Activated naive CD4-positive, alpha-beta T cell treated with anti-CD3 and anti-CD28 coated beads, Interleukin-2, amount 10 ng/mL, durations not matched to agents 7 days and 5 days (primary cell): ENCODE measurements at regions not wholly inside any gene's neighbourhood (a gene's known extent, or its start where the extent isn't known, plus 50 kb on each side); places are given as distances from the start of the nearest gene placed in this dataset.
"Not testable (repeated sequence)": the region's sequence is repeated elsewhere in the genome, so short reads cannot be mapped to it uniquely, and the experiment has no call there.

ENCODE experiments used
- CTCF ChIA-PET: fragments of 350-600 bp; sonication (Branson Sonifier 250); formaldehyde crosslinking; loops from one replicate; lab custom pipeline; 2021; ENCODE audit warnings: antibody characterized with exemption; lab: Charles Lee
- DNase-seq: peaks from one replicate; pipeline ENCODE4 v3.0.0-alpha.2; 2020
- H3K27ac Mint-ChIP-seq: one replicate; pipeline ENCODE4 v1.8.0; 2021; ENCODE audit warnings: mild to moderate bottlenecking, moderate library complexity, mixed read lengths
- H3K27me3 Mint-ChIP-seq: one replicate; pipeline ENCODE4 v1.8.0; 2021; ENCODE audit warnings: mild to moderate bottlenecking, mixed read lengths
- H3K36me3 Mint-ChIP-seq: one replicate; pipeline ENCODE4 v1.8.0; 2021; ENCODE audit warnings: mixed read lengths
- H3K4me1 Mint-ChIP-seq: one replicate; pipeline ENCODE4 v1.8.0; 2021; ENCODE audit warnings: mixed read lengths
- H3K4me3 Mint-ChIP-seq: one replicate; pipeline ENCODE4 v1.8.0; 2021; ENCODE audit warnings: mild to moderate bottlenecking, moderate library complexity, mixed read lengths
- H3K9me3 Mint-ChIP-seq: one replicate; pipeline ENCODE4 v1.8.0; 2021; ENCODE audit warnings: mixed read lengths

DNA sequence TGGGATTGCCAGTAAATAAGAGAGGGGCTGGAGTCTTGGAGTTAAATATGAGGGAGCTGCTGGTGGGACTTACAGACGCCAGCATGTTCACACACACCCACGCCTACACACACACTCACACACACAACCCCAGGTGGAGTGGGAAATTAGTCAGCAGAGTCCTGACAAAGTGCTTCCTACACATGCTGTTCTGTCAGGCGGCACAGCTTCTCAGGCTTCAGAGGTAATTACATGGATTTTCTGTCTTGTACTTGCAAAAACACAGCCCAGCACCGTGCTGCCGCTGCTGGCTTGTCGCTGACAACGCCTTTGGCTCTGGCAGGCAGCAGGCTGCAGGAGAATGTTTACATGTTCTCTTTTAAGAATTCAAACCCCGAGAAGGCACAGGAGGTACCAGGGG is 1186.3 kb upstream of the CELF4 start:
- Mint-ChIP-seq H3K27me3 (no peaks in the 10 kb centered on the region), H3K27ac (no peak overlapping the region), H3K36me3 (no peaks in the 10 kb centered on the region), H3K4me3 (no peak overlapping the region), H3K9me3 (no peaks in the 10 kb centered on the region), H3K4me1 (no peaks in the 10 kb centered on the region)
- DNase-seq: no peak
- CTCF ChIA-PET: no interaction called here

DNA sequence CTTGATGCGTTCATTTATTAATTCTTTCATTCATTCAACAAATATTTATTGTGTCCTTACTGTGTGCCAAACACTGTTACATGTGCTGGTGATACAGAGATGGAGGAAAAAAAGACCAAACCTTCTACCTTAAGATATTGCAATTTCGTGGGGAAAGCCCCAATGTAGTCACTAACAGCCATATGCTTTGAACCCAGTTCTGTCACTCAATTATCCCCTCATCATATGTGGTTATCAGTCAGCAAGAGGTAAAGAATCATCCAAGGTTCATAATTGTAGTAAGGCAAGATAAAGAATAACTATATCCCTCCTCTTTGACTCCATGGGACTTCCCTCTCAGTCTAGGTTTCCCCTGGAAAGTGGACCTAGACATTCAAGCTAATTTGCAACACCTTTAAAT is 1185.6 kb upstream of the CELF4 start:
- Mint-ChIP-seq H3K4me3 (no peak overlapping the region), H3K9me3 (no peaks in the 10 kb centered on the region), H3K4me1 (no peaks in the 10 kb centered on the region), H3K27ac (no peak overlapping the region), H3K27me3 (no peaks in the 10 kb centered on the region), H3K36me3 (no peaks in the 10 kb centered on the region)
- CTCF ChIA-PET: no interaction called here
- DNase-seq: no peak

DNA sequence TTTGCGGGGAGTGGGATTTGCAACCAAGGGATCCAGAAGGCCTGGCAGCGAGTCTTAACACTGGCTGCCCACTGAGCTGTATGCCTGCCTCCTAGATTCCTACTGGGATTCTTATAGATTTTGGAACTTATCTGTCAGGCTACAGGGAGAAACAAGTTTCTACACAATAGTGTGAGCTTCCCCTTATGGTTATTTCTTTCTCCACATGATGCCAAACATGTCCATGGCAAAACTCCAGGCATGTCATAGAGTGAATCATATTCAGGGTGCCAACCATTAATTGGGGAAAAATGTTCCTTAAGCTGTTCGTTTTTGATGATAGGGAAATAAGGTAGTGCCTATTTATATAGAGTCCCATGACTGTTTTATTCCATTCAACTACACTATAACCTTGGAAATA is 1185.2 kb upstream of the CELF4 start:
- Mint-ChIP-seq H3K9me3 (no peaks in the 10 kb centered on the region), H3K4me1 (no peaks in the 10 kb centered on the region), H3K36me3 (no peaks in the 10 kb centered on the region), H3K4me3 (no peak overlapping the region), H3K27ac (no peak overlapping the region), H3K27me3 (no peaks in the 10 kb centered on the region)
- CTCF ChIA-PET: no interaction called here
- DNase-seq: no peak

DNA sequence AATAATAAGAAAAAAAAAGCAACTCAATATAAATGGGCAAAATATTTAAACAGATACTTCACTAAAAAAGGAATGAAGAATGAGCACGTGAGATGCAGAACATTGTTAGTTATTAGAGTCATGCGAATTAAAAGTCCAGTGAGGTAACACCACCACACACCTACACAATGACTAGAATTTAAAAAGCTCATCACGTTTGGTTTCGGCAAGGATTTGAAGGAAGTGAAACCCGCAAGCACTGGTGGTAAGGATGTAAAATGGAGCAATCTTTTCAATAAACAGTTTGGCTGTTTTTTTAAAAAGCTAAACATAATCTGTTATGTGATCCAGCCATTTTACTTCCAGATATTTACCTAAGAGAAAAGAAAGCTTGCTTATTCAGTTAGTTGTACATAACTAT is 1181.6 kb upstream of the CELF4 start:
- H3K27me3 Mint-ChIP-seq: no peaks in the 10 kb centered on the region
- DNase-seq: no peak
- no peaks in the 10 kb centered on the region for H3K36me3 Mint-ChIP-seq
- no peaks in the 10 kb centered on the region for H3K9me3 Mint-ChIP-seq
- no peak overlapping the region for H3K27ac Mint-ChIP-seq
- no peaks in the 10 kb centered on the region for H3K4me1 Mint-ChIP-seq
- H3K4me3 Mint-ChIP-seq: no peak overlapping the region
- CTCF ChIA-PET: no interaction called here

DNA sequence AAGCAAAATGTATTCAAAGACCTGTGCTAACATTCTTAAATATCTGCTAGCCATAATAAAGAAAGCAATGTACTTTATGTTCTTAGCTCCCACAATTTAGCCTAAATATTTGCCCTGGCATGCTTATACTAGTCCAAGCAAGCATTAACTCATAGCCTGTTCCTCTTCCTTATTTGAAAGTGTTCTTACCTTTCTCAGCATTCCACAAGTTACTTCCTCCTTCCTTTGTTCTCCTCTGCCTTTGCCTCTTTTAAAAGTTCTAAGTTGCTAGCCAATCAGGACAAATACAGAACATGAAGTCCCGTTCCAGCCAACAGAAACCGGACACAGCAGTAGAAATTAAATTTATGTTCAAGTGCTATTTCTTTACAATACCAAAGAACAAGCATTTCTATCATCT is 1154.6 kb upstream of the CELF4 start:
- CTCF ChIA-PET, H3K27ac Mint-ChIP-seq, H3K4me1 Mint-ChIP-seq, DNase-seq, H3K27me3 Mint-ChIP-seq, H3K36me3 Mint-ChIP-seq, H3K9me3 Mint-ChIP-seq, H3K4me3 Mint-ChIP-seq: not testable (repeated sequence)

DNA sequence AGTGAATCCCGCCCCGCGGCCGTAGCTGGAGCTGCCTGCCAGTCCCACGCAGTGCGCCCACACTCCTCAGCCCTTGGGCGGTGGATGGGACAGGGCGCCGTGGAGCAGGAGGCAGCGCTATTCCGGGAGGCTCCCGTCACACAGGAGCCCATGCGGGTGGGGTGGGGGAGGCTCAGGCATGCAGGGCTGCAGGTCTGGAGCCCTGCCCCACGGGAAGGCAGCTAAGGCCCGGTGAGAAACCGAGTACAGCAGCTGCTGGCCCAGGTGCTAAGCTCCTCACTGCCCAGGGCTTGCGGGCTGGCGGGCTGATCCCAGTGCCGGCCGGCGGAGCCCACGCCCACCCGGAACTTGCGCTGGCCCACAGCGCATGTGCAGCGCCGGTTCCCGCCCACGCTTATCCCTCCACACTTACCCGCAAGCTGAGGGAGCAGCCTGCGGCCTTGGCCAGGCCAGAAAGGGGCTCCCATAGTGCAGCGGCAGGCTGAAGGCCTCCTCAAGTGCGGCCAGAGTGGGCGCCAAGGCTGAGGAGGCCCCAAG is 1152.8 kb upstream of the CELF4 start:
- Mint-ChIP-seq H3K4me1 (no peaks in the 10 kb centered on the region), H3K4me3 (no peak overlapping the region), H3K27ac (no peak overlapping the region), H3K27me3 (no peaks in the 10 kb centered on the region), H3K36me3 (no peaks in the 10 kb centered on the region), H3K9me3 (peaks cover 3% of the 10 kb centered on the region)
- CTCF ChIA-PET: no interaction called here
- DNase-seq: no peak

DNA sequence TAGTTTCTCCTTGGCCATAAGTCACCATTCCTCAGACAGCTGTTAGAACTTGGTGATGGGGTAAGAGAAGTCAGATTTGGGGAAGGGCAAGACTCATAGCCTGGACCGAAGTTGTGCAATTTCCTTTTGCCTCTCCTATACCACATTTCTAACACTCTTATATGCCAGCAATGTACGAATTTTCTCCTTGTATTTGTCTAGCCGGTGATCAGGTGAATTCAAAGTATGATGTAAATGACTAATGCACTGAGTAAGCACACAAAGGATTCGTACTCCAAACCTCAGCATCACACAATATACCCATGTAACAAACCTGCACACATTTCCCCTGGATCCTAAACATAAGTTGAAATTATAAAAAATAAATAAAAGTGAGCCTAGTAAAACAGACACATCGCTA is 1143.5 kb upstream of the CELF4 start:
- no peaks in the 10 kb centered on the region for H3K4me1 Mint-ChIP-seq

DNA sequence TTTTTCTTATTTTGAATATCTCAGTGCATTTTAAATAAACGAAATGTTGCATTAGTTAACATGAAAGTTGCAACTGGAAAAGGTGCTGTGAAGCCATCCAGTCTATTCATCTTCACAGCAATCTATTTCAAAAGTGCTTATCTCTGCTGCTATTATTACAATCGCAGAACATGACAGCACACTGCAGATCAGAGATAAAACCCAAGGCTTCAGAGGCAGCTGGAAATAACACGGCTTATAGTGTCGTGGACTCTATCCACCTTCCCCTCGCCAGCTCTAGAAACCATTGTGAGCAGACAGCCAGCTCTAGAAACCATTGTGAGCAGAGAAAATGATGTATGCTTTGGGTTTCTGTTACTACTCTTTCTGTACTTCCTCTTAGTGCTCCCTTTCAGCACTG is 1140.8 kb upstream of the CELF4 start:
- Mint-ChIP-seq H3K4me3 (no peak overlapping the region), H3K36me3 (no peaks in the 10 kb centered on the region), H3K4me1 (no peaks in the 10 kb centered on the region), H3K27ac (no peak overlapping the region), H3K27me3 (no peaks in the 10 kb centered on the region), H3K9me3 (peaks cover 2% of the 10 kb centered on the region)
- CTCF ChIA-PET: no interaction called here
- DNase-seq: no peak

More for the DNA sequence above, 1143.5 kb upstream of the CELF4 start:
- Mint-ChIP-seq H3K27ac (no peak overlapping the region), H3K9me3 (no peaks in the 10 kb centered on the region), H3K36me3 (no peaks in the 10 kb centered on the region), H3K27me3 (no peaks in the 10 kb centered on the region), H3K4me3 (no peak overlapping the region)
- CTCF ChIA-PET: no interaction called here
- no peak for DNase-seq

DNA sequence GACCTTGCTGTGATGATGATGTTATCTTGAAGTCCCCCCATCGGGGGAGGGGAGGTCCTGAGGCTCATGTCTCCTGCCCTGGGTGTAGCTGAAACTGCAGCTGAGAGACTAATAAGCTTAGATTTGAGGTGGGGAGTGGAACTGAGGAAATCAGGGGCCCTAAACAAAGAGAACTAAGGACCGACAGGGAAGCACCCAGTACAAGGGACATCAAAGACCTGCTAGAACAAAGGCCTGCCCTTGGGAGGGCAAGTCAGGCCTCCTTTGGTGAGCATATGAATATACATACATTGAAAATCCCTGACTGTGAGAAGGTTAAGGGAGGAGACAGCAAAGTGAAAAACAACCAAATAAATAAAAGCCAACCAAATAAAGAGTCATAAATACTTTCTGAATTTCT is 1132.5 kb upstream of the CELF4 start:
- Mint-ChIP-seq H3K27ac (no peak overlapping the region), H3K4me3 (no peak overlapping the region), H3K36me3 (no peaks in the 10 kb centered on the region), H3K27me3 (no peaks in the 10 kb centered on the region), H3K9me3 (no peaks in the 10 kb centered on the region), H3K4me1 (no peaks in the 10 kb centered on the region)
- CTCF ChIA-PET: no interaction called here
- DNase-seq: no peak

DNA sequence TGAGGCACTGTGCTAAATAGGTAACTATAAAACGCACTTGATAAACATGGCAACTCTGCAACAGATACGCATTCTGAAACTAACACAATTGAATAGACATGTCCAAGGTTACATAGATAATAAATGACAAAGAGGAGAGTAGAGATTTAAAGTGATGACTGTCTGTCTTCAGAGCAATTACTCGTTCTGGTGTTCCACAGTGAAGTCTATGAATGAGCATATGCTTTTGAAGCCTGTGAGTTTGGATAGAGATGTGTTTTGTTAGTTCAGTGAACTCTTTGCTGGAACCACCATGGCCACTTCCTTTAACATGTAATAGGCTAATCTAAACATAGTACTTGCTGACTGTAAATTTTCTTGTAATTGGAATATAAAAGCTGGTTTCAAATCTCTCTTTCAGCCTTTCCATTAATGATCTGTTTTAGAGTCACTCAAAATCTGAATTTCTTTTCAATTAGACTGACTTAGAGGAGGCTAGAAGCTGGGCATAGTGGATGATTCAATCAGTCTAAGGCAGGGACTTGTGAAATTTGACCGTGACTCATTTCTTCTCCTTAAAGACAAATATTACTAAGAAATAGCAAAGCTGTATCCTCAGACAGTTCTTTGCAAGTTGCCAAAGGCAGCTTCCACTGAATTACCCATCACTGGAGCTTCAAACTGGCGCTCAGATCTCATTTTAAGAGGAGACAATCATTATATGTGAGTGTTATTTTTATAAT is 1130.1 kb upstream of the CELF4 start:
- Mint-ChIP-seq H3K9me3 (peaks cover 2% of the 10 kb centered on the region), H3K27ac (no peak overlapping the region), H3K36me3 (no peaks in the 10 kb centered on the region), H3K27me3 (no peaks in the 10 kb centered on the region), H3K4me1 (no peaks in the 10 kb centered on the region), H3K4me3 (no peak overlapping the region)
- CTCF ChIA-PET: no interaction called here
- no peak for DNase-seq

DNA sequence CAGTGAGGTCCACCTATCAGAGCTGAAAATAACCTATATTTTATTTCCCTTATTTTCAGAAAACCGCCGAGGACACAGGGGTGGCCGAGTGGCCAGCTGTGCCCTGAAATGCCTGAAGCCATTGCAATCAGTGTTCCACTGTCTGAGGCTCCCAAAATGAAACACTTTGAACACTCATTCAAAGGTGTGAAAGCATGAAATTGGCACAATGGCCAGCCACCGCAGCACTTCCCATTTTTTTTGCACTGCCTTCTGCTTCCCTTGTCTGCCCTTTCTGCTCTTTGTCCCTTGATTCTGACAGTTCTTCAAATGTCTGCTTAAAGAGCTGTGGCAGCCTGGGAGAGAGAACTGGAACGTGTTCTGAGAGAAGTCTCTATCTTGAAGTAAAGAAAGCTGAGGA is 1127.5 kb upstream of the CELF4 start:
- no peaks in the 10 kb centered on the region for H3K27me3 Mint-ChIP-seq
- H3K4me3 Mint-ChIP-seq: no peak overlapping the region
- H3K9me3 Mint-ChIP-seq: peaks cover 2% of the 10 kb centered on the region
- DNase-seq: no peak
- H3K36me3 Mint-ChIP-seq: no peaks in the 10 kb centered on the region
- H3K4me1 Mint-ChIP-seq: no peaks in the 10 kb centered on the region
- H3K27ac Mint-ChIP-seq: no peak overlapping the region
- CTCF ChIA-PET: no interaction called here

DNA sequence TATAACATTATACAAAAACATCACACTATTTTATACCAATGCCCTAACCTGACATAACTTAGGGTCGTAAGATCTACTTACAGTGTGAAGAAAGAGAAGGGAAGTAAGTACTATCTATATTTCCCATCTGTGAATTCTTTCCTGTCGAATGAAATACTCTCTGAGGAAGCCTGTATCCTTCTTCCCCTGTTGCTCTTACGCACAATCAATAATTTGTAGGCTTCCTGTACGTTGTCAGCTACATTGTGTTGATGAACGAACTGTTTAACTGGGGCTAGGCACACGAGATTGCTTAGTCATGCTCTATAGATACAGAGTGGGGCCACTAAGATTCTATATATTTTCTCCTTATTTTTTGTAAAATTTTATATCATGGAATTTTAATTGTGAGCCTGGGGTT is 1125.0 kb upstream of the CELF4 start:
- CTCF ChIA-PET: no interaction called here
- Mint-ChIP-seq H3K9me3 (peaks cover 2% of the 10 kb centered on the region), H3K4me3 (no peak overlapping the region), H3K36me3 (no peaks in the 10 kb centered on the region), H3K4me1 (no peaks in the 10 kb centered on the region), H3K27me3 (no peaks in the 10 kb centered on the region), H3K27ac (no peak overlapping the region)
- no peak for DNase-seq

DNA sequence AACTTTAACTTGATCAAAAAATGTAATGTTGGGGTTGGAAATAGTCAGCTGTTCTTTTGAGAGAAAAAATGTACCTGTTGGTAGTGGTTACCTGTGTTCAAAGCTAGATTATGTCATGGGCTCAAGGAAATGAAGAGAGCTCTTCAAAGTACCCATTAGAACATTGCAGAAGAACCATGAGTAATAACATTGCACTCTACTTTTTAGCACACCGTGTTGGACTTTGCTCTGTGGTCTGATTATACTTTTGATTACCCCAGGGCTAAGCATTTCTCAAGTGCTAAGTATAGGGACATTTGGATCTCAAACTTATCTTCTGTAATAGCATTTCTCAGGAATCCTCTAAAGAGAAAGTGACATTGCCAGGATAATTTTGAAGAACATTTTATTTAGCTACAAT is 1122.8 kb upstream of the CELF4 start:
- H3K36me3 Mint-ChIP-seq: no peaks in the 10 kb centered on the region
- peaks cover 2% of the 10 kb centered on the region for H3K9me3 Mint-ChIP-seq
- DNase-seq: no peak
- CTCF ChIA-PET: no interaction called here
- no peaks in the 10 kb centered on the region for H3K27me3 Mint-ChIP-seq
- no peak overlapping the region for H3K4me3 Mint-ChIP-seq
- no peak overlapping the region for H3K27ac Mint-ChIP-seq
- H3K4me1 Mint-ChIP-seq: no peaks in the 10 kb centered on the region

DNA sequence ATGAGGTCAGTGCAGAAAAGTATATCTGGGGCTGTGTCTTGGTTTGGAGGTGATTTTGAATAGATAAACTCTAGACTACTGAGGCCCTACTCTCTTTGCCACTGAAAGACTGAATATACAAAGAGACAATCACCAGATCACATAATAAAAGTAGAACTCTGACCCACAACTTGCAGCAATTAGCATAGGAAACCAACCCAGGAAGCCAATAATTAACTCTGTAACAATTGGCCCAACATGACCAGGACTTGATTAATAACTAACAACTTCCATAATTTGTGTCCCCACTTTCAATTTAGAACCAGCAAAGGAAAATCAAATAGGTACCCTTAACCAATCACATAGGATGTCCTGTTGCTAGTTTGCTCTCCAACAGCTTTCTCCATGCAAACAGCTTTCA is 1104.9 kb upstream of the CELF4 start:
- Mint-ChIP-seq H3K4me1 (no peaks in the 10 kb centered on the region), H3K9me3 (peaks cover 3% of the 10 kb centered on the region)
- CTCF ChIA-PET: no interaction called here

DNA sequence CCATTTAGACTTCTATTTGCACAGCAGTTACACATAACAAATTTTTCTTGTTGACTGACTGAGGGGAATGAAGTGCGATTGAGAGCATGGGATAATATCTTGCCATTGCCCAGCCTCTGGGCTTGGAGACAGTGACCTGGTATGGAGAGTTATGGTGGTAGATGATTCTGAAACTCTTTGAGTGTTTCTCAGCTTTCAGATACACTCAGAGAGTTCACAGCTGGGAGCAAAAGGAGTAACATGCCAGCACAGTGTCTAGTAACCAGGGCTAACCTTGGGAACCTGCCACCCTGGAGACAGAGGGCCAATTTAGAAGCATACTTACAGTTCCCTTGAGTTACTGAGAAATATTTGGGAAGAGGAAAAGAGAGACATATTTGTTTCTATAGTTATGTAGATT is 1099.3 kb upstream of the CELF4 start:
- no peaks in the 10 kb centered on the region for H3K4me1 Mint-ChIP-seq
- no peaks in the 10 kb centered on the region for H3K36me3 Mint-ChIP-seq
- CTCF ChIA-PET: no interaction called here

More for the DNA sequence above, 1104.9 kb upstream of the CELF4 start:
- DNase-seq: no peak
- Mint-ChIP-seq H3K36me3 (no peaks in the 10 kb centered on the region), H3K4me3 (no peak overlapping the region), H3K27ac (no peak overlapping the region), H3K27me3 (no peaks in the 10 kb centered on the region)

More for the DNA sequence above, 1099.3 kb upstream of the CELF4 start:
- no peak for DNase-seq
- H3K9me3 Mint-ChIP-seq: peaks cover 2% of the 10 kb centered on the region
- H3K4me3 Mint-ChIP-seq: no peak overlapping the region
- H3K27ac Mint-ChIP-seq: no peak overlapping the region
- no peaks in the 10 kb centered on the region for H3K27me3 Mint-ChIP-seq
